Tibial artery (tissue), 4 donors: ENCODE measurements at regions not wholly inside any gene's neighbourhood (a gene's known extent, or its start where the extent isn't known, plus 50 kb on each side); places are given as distances from the start of the nearest gene placed in this dataset.
"Not testable (repeated sequence)": the region's sequence is repeated elsewhere in the genome, so short reads cannot be mapped to it uniquely, and the experiment has no call there.

Experiments
- DNase-seq, 2 donors: peaks; one replicate each; pipeline ENCODE4 v3.0.0-alpha.2; 2019
- H3K27ac ChIP-seq, 2 donors: fragments of 200-600 bp; sonication (generic) in 1 of 2; 1 replicate in 1 of 2; 2 replicates in 1 of 2; pipeline ENCODE4 v1.5.1; 2018 to 2019; ENCODE audit warnings: mild to moderate bottlenecking in 1 of 2
- H3K27me3 ChIP-seq, 2 donors: fragments of 200-600 bp; sonication (generic) in 1 of 2; one replicate each; pipeline versions ENCODE4 v1.5.1 to v1.6.0; 2016 to 2019
- H3K36me3 ChIP-seq, 3 donors: fragments of 200-600 bp; sonication (generic) in 2 of 3; one replicate each; pipeline ENCODE4 v1.5.1; 2016 to 2019; ENCODE audit warnings: mild to moderate bottlenecking in 2 of 3
- H3K4me1 ChIP-seq, 4 donors: fragments of 200-600 bp; sonication (generic) in 2 of 4; 1 replicate in 3 of 4; 2 replicates in 1 of 4; pipeline ENCODE4 v1.5.1; 2016 to 2019
- H3K4me3 ChIP-seq, 2 donors: fragments of 200-600 bp; sonication (generic) in 1 of 2; 1 replicate in 1 of 2; 2 replicates in 1 of 2; pipeline ENCODE4 v1.5.1; 2018 to 2019; ENCODE audit warnings: mild to moderate bottlenecking in 2 of 2
- H3K9me3 ChIP-seq, 3 donors: fragments of 200-600 bp; sonication (generic) in 1 of 3; one replicate each; pipeline ENCODE4 v1.5.1; 2016 to 2019
- CTCF ChIP-seq, 2 experiments: fragments of 200-600 bp in 1 of 2; fragments of 450-650 bp in 1 of 2; IDR thresholded peaks; one replicate each; pipeline ENCODE4 v1.5.1; 2017 to 2019; ENCODE audit warnings: antibody characterized with exemption in 2 of 2, mild to moderate bottlenecking in 1 of 2, moderate library complexity in 1 of 2
- intact Hi-C: fragments of 100-400 bp; cut with DNase I; formaldehyde crosslinking; loops from one replicate; pipeline ENCODE4 v1.15.0; 2023; ENCODE audit warnings: low total_unique reads

GRCh38 chr7:106582365-106582764 lies 78.6 kb downstream of the CCDC71L start:
- no peak for DNase-seq
- Histone ChIP-seq H3K36me3 (no peaks in the 10 kb centered on the region), H3K4me1 (no peaks in the 10 kb centered on the region), H3K27me3 (no peaks in the 10 kb centered on the region), H3K4me3 (no peak overlapping the region), H3K27ac (no peak overlapping the region), H3K9me3 (no peaks in the 10 kb centered on the region)
- no peak for TF ChIP-seq CTCF (IDR thresholded peaks at IDR 0.05)
- intact Hi-C loops = no loop called here

- H3K9me3 ChIP-seq, H3K4me3 ChIP-seq, H3K36me3 ChIP-seq, H3K27ac ChIP-seq, DNase-seq, H3K27me3 ChIP-seq, intact Hi-C loops, H3K4me1 ChIP-seq: not testable (repeated sequence)
Observed at GRCh38 chr7:106579086-106579485, 81.9 kb downstream of the CCDC71L start.

- TF ChIP-seq CTCF (IDR thresholded peaks at IDR 0.05) = no peak
- Histone ChIP-seq H3K9me3 (no peaks in the 10 kb centered on the region), H3K36me3 (no peaks in the 10 kb centered on the region), H3K4me1 (no peaks in the 10 kb centered on the region), H3K4me3 (no peak overlapping the region), H3K27me3 (no peaks in the 10 kb centered on the region), H3K27ac (no peak overlapping the region)
- intact Hi-C loops = no loop called here
- no peak for DNase-seq
Observed at GRCh38 chr7:106575138-106575823, 85.7 kb downstream of the CCDC71L start.

GRCh38 chr7:106573738-106574137 lies 87.2 kb downstream of the CCDC71L start:
- H3K36me3 ChIP-seq = no peaks in the 10 kb centered on the region
- TF ChIP-seq CTCF (IDR thresholded peaks at IDR 0.05) = no peak
- peaks cover 0 to 6% (median 3%) of the 10 kb centered on the region in 4 donors for H3K4me1 ChIP-seq
- no peak overlapping the region for H3K27ac ChIP-seq
- no peaks in the 10 kb centered on the region for H3K9me3 ChIP-seq
- no peaks in the 10 kb centered on the region for H3K27me3 ChIP-seq
- DNase-seq = no peak
- no peak overlapping the region for H3K4me3 ChIP-seq
- intact Hi-C loops = no loop called here

- no peaks in the 10 kb centered on the region for H3K27me3 ChIP-seq
- no peaks in the 10 kb centered on the region for H3K36me3 ChIP-seq
- H3K27ac ChIP-seq = no peak overlapping the region
- TF ChIP-seq CTCF (IDR thresholded peaks at IDR 0.05) = no peak
- no peak for DNase-seq
- H3K9me3 ChIP-seq = no peaks in the 10 kb centered on the region
- H3K4me3 ChIP-seq = no peak overlapping the region
- intact Hi-C loops = no loop called here
- peaks cover 0 to 11% (median 4%) of the 10 kb centered on the region in 4 donors for H3K4me1 ChIP-seq
Observed at GRCh38 chr7:106573125-106573663, 87.8 kb downstream of the CCDC71L start.

GRCh38 chr7:106572394-106573124 lies 88.4 kb downstream of the CCDC71L start:
- Histone ChIP-seq H3K27me3 (no peaks in the 10 kb centered on the region), H3K4me3 (no peak overlapping the region), H3K27ac (no peak overlapping the region), H3K9me3 (no peaks in the 10 kb centered on the region), H3K36me3 (no peaks in the 10 kb centered on the region), H3K4me1 (peaks cover 0 to 13% (median 4%) of the 10 kb centered on the region in 4 donors)
- TF ChIP-seq CTCF (IDR thresholded peaks at IDR 0.05) = no peak
- no peak for DNase-seq
- intact Hi-C loops = no loop called here
